Sigmoid colon (tissue), 4 donors: ENCODE measurements at regions not wholly inside any gene's neighbourhood (a gene's known extent, or its start where the extent isn't known, plus 50 kb on each side); places are given as distances from the start of the nearest gene placed in this dataset.

Experiments
- CTCF ChIP-seq, 4 experiments: fragments of 450-650 bp in 3 of 4; fragments of 200-600 bp in 1 of 4; IDR thresholded peaks; one replicate each; pipeline ENCODE4 v1.5.1; 2016 to 2019; ENCODE audit warnings: antibody characterized with exemption in 4 of 4, mild to moderate bottlenecking in 3 of 4, moderate library complexity in 2 of 4
- EP300 ChIP-seq, 4 donors: sonication (generic); formaldehyde crosslinking; IDR thresholded peaks; one replicate each; pipeline ENCODE4 v1.6.1; 2017; ENCODE audit warnings: antibody characterized with exemption in 4 of 4
- POLR2A ChIP-seq, 2 donors: fragments of 450-650 bp; IDR thresholded peaks; one replicate each; pipeline ENCODE4 v1.6.1; 2016; ENCODE audit warnings: antibody characterized with exemption in 2 of 2, mild to moderate bottlenecking in 2 of 2, moderate library complexity in 2 of 2
- POLR2AphosphoS5 ChIP-seq, 4 donors: sonication (generic); formaldehyde crosslinking; IDR thresholded peaks; one replicate each; pipeline ENCODE4 v1.6.1; 2017; ENCODE audit warnings: antibody characterized with exemption in 4 of 4

- no peak for TF ChIP-seq CTCF (IDR thresholded peaks at IDR 0.05)
- no peak for TF ChIP-seq EP300 (IDR thresholded peaks at IDR 0.05)
- TF ChIP-seq POLR2AphosphoS5 (IDR thresholded peaks at IDR 0.05), result no peak
- TF ChIP-seq POLR2A (IDR thresholded peaks at IDR 0.05), result no peak
These were observed 101.8 kb downstream of the FAS start for GRCh38 chr10:89092439-89092838.
